HG03442 (cell line): ENCODE measurements at regions not wholly inside any gene's neighbourhood (a gene's known extent, or its start where the extent isn't known, plus 50 kb on each side); places are given as distances from the start of the nearest gene placed in this dataset.

Experiments
- ATAC-seq: cut with Tn5 transposase; IDR thresholded peaks from one replicate; pipeline ENCODE4 v1.9.1; 2021; ENCODE audit warnings: mild to moderate bottlenecking, moderate library complexity; ENCODE audit not compliant: unreplicated experiment

DNA sequence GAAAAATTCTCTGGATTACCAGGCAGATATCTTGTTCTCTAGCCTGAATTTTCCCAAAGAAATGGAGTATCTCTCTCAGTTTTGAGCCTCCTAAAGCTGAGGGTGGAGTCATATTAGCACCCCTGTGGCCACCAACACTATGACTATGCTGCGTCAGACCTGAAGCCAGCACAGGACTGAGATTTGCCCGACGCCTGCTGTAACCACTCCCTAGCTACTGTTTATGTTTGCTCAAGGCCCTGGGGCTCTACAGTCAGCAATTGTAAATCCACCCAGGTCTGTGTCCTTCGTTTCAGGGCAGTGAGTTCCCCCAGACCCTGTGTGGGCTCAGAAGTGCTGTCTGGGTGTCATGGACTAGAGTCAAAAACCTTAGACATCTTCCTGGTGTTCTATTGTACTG is 61.4 kb downstream of the ZXDA start:
- no peak for ATAC-seq

- no peak for ATAC-seq
These were observed 87.4 kb downstream of the ZXDA start for GRCh38 chrX:57822818-57823217.

- no peak for ATAC-seq
These were observed 87.9 kb downstream of the ZXDA start for GRCh38 chrX:57822398-57822797.

DNA sequence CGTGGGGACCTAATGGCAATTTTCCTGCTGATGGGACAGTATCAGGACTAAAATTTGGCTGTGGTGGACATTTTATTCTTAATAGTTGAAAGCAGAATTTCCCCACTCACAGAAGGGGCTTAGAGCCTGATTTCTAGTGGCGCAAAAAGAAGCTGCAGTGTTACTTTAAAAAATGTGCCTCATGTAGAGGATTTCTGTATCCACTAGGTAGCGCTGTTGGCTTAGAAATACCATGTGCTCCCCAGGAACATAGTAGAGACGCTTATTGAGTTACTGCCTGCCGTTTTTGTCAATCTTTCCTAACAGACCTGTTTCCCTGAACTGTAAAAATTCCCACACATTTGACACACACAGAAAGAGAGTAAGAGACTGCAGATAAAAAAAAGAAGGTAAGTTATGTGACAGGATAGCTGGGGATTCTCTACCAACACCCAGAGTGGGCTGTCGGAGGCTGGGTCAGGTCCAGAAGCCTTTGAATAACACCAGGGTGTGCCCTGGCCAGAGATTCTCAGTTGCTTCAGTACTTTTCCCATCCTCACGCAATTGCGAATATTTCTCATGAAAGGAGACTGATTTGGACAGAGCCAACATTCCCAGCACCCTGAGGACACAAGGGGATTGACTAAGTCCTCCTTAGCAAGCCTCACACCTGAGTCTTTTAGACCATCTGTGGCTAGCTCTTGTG is 88.4 kb downstream of the ZXDA start:
- peak; percentile 75 for ATAC-seq

- ATAC-seq, result no peak
These were observed 93.0 kb downstream of the ZXDA start for GRCh38 chrX:57817302-57817701.

GRCh38 chrX:57772637-57773036 is 92.6 kb upstream of the NLRP2B start:
- ATAC-seq, result no peak

- no peak for ATAC-seq
These were observed 91.6 kb upstream of the NLRP2B start for GRCh38 chrX:57771689-57772088.

- ATAC-seq, result no peak
These were observed 72.8 kb upstream of the NLRP2B start for GRCh38 chrX:57752866-57753265.

DNA sequence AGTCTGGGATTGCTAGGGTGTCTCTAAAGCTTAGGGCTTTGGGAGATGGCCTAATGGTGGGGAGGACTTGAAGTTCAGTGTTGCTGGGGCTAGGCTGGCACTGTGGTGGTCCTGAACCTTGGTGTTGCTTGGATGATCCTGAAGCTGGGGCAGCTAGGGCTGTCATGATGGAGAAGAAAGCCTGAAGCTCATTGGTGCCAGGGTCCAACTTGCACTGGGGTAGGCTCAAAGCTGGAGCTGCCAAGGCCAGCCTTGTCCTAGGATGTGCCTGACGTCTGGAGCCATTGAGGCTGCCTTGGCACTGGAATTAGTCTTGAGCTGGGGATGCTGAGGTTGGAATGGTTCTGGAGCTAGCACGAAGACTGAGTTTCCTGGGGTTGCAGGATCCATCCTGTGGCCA is 61.0 kb upstream of the NLRP2B start:
- ATAC-seq, result no peak

GRCh38 chrX:57737881-57738280 is 57.8 kb upstream of the NLRP2B start:
- no peak for ATAC-seq
